NCI-H2081 (cell line): ENCODE measurements at regions not wholly inside any gene's neighbourhood (a gene's known extent, or its start where the extent isn't known, plus 50 kb on each side); places are given as distances from the start of the nearest gene placed in this dataset.
"Not testable (repeated sequence)": the region's sequence is repeated elsewhere in the genome, so short reads cannot be mapped to it uniquely, and the experiment has no call there.

ENCODE experiments used
- DNase-seq, 2 experiments: peaks; one replicate each; lab custom pipeline; 2025; lab: John Stamatoyannopoulos, UW

DNA sequence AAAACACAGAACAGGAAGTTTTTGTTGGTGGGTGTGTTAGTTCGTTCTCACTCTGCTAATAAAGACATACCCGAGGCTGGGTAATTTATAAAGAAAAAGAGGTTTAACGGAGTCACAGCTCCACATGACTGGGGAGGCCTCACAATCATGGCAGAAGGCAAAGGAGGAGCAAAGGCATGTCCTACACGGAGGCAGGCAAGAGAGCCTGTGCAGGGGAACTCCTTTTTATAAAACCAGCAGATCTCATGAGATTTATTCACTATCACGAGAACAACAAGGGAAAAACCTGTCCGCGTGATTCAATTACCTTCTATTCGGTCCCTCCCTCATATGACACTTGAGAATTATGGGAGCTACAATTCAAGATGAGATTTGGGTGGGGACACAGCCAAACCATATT lies 96.6 kb downstream of the TLR5 start:
- DNase-seq: not testable (repeated sequence)

- DNase-seq: no peak
Measured at GRCh38 chr1:223048026-223048425, 95.0 kb downstream of the TLR5 start.

DNA sequence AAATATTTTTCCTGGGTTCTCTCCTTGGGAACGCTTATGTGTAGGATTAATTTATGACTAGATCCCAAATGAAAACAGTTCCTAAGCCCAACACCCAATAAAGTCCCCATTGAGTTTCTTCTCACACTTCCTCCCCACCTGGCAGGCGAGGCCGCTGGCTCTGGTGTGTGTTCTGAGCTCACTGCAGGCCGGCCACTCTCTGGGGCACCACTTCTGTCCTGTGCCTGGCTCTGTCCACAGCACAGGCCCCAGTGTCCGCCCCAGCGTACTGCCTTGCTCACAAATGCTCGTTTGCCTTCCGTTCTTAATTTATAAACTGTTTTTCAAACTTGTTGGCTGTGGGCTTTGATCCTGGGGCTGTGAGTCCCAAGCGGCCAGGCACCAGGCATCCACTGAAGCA lies 90.6 kb downstream of the TLR5 start:
- no peak for DNase-seq

DNA sequence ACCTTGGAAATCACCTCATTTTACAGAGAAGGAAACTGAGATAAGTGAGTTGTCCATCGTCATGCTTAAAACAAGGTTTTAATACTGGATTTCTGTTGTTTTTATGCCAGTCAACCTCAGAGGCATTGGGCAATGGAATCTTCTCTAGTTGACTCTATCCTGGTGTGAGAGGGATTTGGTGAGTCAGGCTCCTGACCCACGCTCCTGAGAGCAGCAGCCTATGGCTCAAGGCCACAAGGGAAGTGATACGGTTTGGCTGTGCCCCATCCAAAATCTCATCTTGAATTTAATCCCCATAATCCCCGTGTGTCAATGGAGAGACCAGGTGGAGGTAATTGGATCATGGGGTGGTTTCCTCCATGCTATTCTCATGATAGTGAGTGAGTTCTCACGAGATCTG lies 90.1 kb downstream of the TLR5 start:
- DNase-seq: no peak

DNA sequence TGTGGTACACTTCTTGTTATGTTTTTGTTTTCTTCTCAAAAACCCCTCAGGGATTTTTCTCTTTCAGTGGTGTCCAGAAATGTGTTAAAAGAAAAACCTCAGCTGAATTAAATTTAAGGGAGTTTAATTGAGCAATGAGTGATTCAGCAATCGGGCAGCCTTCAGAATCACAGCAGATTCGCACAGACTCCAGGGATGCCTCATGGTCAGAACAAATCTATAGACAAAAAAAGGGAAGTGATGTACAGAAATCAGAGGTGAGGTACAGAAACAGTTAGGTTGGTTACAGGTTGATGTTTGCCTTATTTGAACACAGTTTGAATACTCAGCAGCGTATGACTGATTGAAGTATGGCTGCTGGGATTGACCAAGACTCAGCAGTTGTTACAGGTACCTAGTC lies 86.2 kb downstream of the TLR5 start:
- no peak for DNase-seq

- DNase-seq: no peak
Measured at GRCh38 chr1:223057569-223058093, 85.4 kb downstream of the TLR5 start.
